AML-193 (cell line): ENCODE measurements at regions not wholly inside any gene's neighbourhood (a gene's known extent, or its start where the extent isn't known, plus 50 kb on each side); places are given as distances from the start of the nearest gene placed in this dataset.
A peak's percentile ranks its signal among the peaks of the same experiment; 100 is the strongest.
"Not testable (repeated sequence)": the region's sequence is repeated elsewhere in the genome, so short reads cannot be mapped to it uniquely, and the experiment has no call there.

Experiments
- DNase-seq, 2 experiments: peaks; one replicate each; lab custom pipeline; 2025; lab: John Stamatoyannopoulos, UW

DNA sequence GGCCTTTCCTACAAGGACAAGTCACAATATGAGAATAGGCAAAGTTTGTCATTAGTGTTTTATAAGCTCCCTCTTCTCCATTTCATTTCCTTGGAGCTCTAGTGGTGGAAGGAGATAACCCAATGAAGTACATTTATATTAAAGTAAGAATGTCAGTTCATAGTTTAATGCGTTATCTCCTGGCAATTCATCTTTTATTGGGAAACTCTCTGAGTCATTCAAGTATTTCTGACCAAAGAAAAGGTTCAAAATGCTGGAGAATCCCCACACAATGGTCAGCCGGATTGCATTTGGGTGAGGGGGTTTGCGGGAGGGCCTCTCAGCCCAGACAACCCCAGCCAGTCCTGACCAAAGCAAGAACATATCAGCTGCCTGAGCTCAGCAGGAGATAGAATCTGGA lies 321.5 kb upstream of the NRP1 start:
- DNase-seq, result no peak

DNA sequence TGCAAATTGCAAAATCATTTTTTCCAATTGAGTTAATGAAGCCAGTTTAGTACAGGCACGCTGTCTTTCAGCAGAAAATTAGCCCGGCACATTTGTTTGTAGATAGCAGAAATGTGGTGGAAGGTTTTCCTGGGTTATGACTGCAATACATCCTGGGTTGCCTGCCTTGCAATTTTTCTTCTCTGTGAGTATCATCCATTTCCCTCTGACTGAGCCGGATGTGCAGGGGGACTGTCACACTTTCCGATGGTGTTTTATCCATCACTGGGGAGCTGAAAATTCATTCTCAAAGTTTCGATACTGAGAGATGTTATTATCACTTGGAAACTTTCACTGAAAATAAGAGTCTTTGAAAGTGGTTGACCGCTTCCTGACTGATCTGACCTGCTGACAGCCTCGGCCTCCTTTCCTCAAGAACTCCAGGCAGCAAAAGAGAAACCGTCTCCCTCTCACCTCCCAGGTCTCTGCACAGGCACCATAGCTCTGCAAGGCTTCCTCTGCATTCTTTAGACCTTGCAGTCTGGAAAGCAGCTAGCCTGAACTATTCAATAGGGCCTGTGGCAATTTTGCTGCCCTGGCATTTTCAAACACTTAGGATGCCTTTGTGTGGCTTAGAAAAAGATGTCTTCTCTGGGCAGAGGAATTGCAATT lies 320.8 kb upstream of the NRP1 start:
- peak; percentile 20 to 41 for DNase-seq

DNA sequence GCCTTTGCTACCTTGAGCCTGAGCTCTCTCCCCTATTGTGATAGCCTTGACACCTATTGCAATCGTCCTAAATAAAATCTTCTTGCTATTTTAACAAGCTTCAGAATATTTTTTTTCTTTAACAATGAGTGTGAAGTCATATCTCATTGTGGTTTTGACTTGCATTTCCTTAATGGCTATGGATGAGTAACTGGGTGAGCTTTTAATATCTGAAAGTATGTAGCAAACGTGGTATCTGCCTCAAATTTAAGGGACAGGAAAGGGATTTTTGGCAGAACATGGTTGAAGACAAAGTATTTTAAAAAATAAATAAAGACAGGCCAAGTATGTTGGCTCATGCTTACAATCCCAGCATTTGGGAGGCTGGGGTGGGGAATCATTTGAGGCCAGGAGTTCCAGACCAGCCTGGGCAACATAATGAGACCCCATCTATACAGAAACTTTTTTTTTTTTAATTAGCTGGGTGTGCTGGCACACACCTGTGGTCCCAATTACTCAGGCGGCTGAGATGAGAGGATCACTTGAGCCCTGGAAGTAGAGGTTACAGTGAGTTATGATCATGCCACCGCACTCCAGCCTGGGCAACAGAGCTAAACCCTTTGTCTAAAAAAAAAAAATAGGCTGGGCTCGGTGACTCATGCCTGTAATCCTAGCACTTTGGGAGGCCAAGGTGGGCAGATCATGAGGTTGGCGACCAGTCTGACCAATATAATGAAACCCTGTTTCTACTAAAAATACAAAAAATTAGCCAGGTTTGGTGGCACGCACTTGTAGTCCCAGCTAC lies 319.3 kb upstream of the NRP1 start:
- peak; percentile 18 to 27 for DNase-seq

DNA sequence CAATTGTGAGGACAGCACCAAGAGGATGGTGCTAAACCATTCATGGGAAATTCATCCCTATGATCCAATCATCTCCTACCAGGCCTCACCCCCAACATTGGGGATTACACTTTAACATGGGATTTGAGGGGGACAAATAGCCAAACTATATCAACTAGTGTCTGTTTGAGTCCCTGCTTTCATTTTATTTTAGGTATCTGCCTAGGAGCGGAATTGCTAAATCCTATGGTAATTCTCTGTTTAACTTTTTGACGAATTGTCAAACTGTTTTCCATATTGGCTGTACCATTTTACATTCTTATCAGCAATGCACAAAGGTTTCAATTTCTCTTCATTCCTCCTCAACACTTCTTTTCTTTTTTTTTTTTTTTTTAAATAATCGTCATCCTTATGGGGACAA lies 318.4 kb upstream of the NRP1 start:
- DNase-seq, result no peak

DNA sequence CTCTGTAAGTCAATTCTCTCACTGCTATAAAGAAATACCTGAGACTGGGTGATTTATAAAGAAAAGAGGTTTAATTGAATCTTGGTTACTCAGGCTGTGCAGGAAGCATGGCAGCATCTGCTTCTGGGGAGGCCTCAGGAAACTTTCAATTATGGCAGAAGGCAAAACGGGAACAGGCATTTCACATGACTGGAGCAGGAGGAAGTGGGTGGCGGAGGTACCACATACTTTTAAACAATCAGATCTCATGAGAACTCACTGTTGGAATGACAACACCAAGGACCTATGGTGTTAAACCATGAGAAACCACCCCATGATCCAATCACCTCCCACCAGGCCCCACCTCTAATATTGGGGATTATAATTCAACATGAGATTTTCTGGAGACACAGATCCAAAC lies 315.7 kb upstream of the NRP1 start:
- not testable (repeated sequence) for DNase-seq

DNA sequence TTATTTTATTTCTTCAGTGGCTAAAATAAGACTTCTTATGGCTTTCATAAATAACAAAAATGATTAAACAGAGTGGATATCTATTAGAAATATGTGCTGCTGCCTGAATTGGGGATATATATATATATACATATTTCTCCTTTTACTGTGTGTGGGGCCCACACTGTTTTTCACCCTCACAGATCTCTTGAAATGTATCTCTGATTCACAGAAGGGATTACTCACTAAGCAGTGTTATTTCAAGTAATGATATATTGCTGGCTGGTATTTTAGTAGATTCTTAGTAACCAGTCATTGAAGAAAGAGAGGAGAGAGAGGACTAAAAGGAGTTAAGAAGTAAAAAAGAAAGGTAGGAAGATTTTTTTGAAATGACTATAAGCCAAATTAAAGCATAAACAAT lies 308.6 kb upstream of the NRP1 start:
- no peak for DNase-seq

DNA sequence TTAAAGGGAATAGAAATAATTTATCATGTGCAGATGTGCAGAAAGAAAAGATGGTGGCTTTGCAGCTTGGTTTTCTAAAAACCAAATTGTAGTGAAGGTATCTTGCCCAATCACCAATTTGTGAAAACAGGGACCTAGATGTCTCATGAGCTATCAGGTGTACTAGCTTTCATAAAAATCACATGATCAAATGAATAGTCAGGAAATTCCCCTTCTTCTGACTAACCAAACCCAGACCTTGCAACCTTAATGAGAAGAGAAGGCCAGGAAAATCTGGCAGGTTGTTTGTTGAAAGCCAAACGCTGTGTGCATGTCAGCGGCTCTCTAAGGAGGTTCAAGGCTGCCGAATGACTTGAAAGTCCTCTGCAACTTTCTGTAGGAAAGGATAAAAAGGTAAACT lies 304.4 kb upstream of the NRP1 start:
- DNase-seq, result no peak

DNA sequence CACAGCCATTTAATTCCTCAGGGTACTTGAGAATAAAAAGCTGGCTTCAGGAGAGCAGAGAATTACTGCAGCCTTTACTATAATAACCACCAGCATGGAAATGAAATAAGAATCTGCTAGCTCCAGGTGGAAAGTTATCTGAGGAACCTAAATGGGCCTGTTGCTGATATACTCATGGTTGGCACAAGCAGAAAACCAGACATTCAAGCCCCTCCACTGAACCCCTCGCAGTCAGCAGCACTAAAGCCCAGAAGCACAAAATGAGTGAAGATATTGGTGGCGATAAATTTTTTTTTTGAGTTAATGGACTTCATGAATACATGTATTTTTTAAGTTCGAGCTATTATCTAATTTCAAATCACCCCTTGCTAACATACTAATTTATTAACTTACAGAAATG lies 303.9 kb upstream of the NRP1 start:
- no peak for DNase-seq

DNA sequence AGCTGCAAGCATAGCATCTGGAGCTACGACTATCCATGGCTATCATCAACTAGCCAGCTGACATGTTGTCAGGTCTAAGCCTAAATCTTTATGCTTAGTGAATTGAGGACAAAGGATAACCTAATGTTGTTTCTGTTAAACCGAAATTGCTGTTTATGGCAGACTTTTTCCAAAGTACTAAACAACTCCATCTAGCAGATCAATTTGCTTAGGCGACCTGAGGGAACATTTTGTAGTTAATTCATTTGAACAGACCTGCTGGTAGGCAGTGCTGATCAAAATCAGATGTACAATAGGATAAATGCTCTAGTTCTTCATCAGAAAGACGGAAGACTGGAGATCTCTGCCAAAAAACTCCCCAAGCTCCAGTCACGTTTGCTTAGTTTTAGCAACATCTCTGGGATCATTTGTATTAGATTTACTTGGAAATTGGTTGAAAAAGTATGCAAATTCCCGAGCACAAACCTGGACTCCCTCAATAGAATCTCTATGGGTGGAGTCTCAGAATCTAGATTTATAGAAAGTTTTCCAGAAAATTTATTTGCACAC lies 301.6 kb upstream of the NRP1 start:
- DNase-seq, result no peak

DNA sequence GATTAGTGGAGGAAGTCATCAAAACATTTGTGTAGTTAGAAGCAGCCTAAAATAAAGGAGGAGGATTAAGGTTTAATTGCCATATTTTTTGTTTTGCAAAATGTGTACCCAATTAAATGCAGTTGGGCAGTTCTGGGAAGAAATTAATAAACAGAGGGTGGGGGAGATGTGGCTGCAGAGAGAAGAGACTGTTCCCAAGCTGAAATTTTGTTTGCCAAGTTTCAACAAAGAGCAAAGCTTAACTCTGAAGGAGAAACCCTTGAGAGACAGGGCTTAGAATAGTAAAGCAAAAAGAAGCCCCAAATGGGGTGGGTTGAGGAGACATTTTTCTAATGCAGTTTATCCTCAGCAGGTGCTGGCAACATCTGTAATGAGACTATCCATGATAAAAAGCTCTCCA lies 298.0 kb upstream of the NRP1 start:
- no peak for DNase-seq

DNA sequence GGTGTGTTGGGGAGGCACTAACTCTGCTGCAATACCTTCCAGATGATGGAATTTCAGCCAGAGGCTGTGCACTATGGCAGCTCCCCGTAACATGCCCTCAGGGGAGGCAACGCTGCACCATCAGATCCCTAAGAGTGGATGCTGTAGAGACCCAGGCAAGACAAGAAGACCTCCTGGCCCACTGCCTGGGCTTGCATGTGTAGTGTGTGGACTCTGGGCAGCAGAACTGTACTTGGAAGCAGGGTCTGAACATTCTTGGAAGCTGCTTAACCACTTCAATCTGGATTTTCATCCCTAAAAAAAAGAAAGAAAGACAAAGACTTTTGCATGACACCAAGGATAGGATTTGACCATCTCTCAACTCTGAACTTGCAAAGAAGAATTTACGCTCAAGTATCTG lies 297.5 kb upstream of the NRP1 start:
- no peak for DNase-seq

DNA sequence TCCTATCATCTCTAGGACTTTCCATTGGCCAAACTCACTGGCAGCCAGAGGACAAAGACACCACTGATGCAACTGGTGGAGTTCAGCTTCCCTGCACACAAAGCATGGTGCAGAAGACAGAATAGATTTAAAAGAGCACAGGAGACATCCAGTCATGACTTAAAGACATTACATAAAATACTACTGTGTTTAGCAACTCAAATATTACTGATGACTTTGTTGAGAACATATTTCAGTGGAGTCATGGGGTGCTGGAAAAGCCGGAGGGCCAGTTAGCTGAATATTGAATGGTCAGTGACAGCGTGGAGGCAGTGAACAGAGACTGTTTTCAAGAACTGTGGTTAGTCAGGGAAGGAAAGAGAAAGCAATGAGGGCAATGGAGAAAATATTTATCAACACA lies 296.3 kb upstream of the NRP1 start:
- DNase-seq, result no peak

DNA sequence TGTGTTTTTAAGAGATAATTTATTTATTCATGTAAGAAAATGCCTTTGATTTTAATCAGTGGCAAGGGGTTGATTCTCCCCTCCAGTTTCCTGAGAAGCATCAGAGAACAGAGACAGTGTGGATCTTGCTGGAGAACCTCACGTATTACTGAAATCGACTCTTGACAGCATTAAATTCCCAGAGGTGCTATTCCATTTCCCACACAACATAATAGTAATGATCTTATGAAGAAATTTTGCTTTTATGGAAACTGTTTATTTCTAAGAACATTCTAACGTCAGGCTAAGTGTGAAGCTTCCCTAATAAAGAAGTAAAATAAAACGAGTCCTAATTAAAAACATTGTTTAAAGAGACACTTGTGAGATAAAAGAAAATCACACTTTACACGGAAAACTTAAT lies 293.1 kb upstream of the NRP1 start:
- DNase-seq, result no peak

DNA sequence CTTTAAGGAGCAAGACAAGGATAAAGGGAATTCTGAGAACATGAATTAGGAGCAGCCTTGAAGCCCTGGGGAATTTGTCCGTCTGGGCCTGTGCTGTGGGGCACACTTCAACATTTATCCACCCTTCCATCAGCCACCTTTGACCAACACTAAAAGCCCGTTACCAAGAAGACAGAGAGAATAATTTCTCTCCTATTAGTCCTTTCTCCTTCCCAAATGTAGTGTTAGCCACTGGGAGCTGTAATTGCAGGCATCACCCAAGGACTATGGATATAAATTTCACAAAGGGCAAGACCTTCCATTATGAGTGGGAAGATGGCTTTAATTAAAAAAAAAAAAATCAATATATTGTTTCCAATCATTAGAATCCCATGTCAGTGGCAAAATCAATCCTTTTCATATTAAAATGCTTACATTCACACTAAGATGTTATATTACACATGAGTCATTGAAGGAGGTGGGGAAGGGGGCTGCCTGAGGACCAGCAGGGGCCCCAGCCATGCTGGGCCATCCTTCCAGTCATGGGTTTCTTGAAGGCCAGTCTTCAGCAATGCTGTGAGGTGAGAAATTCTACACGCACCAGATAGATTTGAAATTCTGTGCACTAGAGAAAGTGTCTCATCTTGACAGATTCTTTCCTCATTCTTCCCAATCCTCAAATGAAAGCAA lies 292.5 kb upstream of the NRP1 start:
- DNase-seq, result no peak

DNA sequence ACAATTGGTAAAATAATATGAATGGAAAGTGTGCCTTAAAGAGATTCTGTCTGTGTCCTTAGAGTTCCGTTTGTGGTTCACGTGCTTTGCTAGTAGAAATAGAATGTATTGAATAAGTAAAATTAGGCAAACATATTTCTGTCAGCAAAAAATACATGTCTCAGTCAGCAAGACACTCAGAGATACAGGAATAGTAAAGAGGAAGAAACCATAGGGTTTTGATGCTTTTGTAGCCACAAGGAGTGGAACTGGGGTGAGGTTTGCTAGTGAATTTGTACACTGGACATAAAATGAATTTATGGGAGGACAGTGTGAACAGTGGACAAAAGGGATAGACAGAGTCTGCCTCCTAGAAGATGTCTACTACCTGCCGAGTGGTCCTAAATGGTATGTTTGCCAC lies 289.2 kb upstream of the NRP1 start:
- no peak for DNase-seq

DNA sequence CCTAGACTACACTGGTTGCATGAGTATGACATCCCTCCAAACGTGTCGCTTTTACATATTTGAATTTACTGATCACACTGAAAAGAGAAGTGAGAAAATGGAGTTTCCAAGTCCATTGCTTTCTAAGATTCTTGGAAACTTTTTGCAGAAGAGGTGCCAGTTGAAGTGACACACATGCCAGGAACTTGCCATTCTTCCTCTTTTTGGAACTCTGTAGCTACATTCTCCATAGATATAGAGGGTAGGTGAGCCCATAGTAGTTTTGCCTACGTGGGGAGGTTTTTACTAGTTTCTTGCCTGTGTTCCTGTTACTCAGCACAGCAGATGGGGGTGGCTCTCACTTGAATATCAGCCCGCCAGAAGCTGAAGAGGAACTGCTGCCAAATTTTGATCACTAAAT lies 286.6 kb upstream of the NRP1 start:
- peak; percentile 54 to 69 for DNase-seq

DNA sequence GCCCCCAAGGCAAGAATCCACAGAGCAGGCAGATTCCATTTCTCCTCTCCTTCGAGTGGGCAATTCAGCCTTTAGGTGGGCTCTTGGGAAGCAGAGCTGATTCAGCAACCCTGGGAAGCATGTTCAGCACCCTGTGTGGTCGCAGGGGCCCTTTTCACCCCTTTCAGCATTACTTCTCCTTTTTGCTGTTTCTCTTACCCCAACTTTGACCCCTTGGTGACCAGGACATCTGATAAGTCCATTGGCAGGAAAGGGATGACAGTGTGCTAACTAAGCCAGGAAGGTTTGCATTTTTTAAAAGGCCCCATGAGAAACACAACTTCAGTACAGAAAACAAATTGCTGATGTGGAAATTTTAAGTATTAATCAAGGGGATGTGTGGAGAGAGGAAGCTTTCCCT lies 283.7 kb upstream of the NRP1 start:
- DNase-seq, result peak; percentile 13 to 35

DNA sequence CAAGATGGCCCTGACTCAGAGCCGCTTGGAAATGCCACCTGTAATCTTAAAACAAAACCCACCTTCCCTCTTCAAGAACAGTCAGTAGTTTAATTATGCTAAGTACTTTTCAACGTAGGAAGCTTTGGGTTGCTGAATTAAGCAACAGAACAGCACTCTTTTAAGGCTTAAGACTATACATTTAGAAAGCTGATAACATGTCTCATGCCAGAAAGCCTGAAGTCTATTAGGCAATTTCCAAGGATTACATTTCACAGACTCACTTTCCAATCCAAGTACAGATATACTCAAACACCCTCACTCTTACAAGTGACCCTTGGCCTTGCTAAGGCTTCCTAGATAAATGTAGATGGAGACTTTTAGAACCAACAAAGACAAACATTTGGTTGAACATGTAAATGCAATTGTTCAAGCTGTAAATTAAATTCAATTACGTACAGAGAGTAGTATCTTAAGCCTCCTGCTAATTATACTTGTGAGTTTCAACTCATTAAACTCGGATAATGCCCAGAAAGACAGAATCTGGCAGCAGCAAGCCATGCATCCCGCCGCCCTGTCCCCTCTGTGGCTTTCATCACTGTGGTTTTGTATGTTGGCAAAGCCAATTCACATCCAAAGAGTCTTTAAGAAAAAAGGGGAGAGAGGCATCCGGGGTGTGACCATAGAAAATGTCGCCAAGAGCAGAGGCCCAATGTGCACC lies 283.1 kb upstream of the NRP1 start:
- no peak for DNase-seq

DNA sequence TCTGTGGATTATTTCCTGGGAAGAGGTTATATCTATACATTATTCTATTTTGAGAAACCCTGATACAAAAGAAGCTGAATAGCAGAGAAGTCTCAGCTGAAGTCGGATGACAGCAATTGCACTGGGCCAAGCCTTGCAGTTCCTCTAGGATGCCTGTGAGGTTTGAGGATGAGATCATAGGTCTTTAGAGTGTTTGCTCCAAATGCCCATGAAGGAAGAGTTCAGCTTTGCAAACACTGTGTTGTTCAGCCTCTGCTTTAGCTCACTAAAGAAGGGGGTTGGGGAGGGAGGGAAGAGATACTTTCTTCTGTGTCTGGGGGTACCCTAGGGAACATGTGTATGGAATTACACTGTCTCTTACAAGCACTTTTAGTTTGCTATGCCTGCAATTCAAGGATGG lies 282.5 kb upstream of the NRP1 start:
- DNase-seq, result no peak

DNA sequence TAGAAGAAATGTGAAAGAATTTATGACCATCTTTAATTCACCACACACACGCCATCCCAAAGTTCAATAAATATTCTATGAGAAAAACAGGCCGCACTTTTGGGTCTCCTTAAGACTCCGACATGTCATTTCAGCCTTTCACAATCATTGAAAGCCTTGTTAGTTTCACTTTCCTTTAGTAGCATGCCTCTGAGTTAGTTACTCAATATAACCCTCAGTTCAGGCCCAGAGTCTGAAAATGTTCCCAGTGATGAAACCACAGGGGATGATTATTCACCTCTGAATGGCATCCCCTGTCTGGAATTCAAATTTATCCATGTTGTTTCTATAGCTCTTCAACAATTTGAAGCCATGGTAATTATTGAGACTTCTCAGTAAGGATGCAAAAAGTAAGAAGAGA lies 278.1 kb upstream of the NRP1 start:
- peak; percentile 57 to 58 for DNase-seq

DNA sequence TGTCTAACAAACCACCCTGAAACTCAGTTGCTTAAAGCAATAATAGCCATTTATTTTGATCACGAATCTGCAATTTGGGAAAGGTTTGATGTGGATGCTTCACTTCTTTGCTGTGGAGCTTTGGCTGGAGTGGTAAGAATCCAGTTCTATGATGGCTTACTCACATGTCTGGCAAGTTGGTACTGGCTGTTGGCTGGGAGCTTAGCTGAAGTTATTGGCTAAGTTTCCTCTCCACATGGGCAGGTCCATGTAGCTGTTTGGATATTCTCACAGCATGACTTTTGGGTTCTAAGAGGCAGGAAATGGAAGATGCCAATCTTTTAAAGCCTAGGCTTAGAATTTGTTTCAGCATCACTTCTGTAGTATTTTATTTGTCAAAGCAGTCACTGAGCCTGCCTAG lies 277.6 kb upstream of the NRP1 start:
- DNase-seq, result no peak

DNA sequence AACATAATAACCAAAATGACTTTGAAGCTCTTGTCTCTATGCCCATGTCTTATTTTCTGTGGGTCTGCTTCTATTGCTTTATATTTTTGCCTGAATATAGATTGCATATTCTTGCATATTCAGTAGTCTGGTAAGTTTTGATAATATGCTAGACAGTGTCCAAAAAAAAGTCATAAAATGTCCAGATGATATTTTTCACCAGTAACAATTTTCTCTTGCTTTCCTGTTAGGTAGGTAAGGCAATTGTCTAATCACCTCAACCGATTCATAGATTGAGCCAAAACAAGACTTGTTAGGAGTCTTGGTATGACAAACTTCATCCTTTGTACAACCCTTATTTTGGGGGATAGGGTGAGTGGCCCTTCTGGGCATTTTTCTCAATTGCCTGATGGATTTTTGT lies 277.0 kb upstream of the NRP1 start:
- no peak for DNase-seq

DNA sequence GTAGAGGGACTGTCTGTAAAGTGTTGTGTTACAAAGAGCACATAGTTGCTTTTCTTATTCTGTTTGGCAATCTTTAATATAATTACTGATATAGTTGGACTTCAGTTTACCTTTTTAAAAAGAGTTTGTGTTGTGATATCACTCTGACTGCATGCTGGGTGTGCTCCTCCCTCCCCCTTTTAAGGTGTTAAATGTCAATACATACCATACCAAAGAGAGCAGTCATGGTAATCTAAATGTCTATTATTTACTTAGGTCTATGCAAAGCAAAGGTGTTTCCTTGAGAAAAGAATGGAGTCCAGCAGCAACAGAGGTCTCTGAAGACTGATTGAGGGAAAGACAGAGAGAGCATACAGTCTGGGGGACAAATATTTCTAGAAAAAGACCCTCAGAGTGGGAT lies 275.1 kb upstream of the NRP1 start:
- DNase-seq, result no peak
